ENCODE measurements at regions not wholly inside any gene's neighbourhood (a gene's known extent, or its start where the extent isn't known, plus 50 kb on each side); places are given as distances from the start of the nearest gene placed in this dataset.

- Mint-ChIP-seq H3K36me3 (ENCODE audit: low read depth, unreplicated experiment) (no peaks in the 10 kb centered on the region), H3K4me1 (ENCODE audit: low read depth, unreplicated experiment) (no peaks in the 10 kb centered on the region), H3K4me3 (ENCODE audit: unreplicated experiment) (no peak overlapping the region), H3K27ac (ENCODE audit: unreplicated experiment) (no peak overlapping the region), H3K27me3 (ENCODE audit: low read depth, unreplicated experiment) (no peaks in the 10 kb centered on the region), H3K9me3 (ENCODE audit: unreplicated experiment) (no peaks in the 10 kb centered on the region)
- no peak for DNase-seq (ENCODE audit: low read depth)
- Histone ChIP-seq H3K27me3 (ENCODE audit: insufficient read depth, low read length) (no peaks in the 10 kb centered on the region), H2AFZ (ENCODE audit: low read depth, low read length) (no peak overlapping the region), H3K4me1 (ENCODE audit: insufficient read depth, low read length) (no peaks in the 10 kb centered on the region), H3K36me3 (ENCODE audit: insufficient read depth, low read length) (no peaks in the 10 kb centered on the region), H3K4me2 (ENCODE audit: low read length) (no peak overlapping the region), H3K27ac (ENCODE audit: low read depth, low read length) (no peak overlapping the region), H3K9ac (ENCODE audit: low read length) (no peak overlapping the region), H4K20me1 (ENCODE audit: insufficient read depth, low read length) (no peaks in the 10 kb centered on the region), H3K4me3 (ENCODE audit: insufficient read depth, low read depth, low read length) (no peak overlapping the region), H3K9me3 (ENCODE audit: insufficient read depth, low read depth, low read length) (no peaks in the 10 kb centered on the region), H3K79me2 (ENCODE audit: insufficient read depth, low read length) (no peaks in the 10 kb centered on the region)
- no peak for FAIRE-seq
- TF ChIP-seq CTCF (IDR thresholded peaks at IDR 0.05; ENCODE audit: insufficient read depth, low read depth, low read length) = no peak
- no peak for TF ChIP-seq EZH2 (IDR thresholded peaks at IDR 0.05; ENCODE audit: insufficient read depth, low read length)
These were observed 386.8 kb downstream of the ANKRD50 start for GRCh38 chr4:124325690-124326089.

- FAIRE-seq = no peak
- H3K4me1 ChIP-seq (ENCODE audit: insufficient read depth, low read length) = no peaks in the 10 kb centered on the region
These were observed 383.4 kb downstream of the ANKRD50 start for GRCh38 chr4:124329134-124329533.

More at GRCh38 chr4:124329134-124329533, 383.4 kb downstream of the ANKRD50 start:
- H4K20me1 ChIP-seq (ENCODE audit: insufficient read depth, low read length) = no peaks in the 10 kb centered on the region
- no peaks in the 10 kb centered on the region for H3K36me3 ChIP-seq (ENCODE audit: insufficient read depth, low read length)
- TF ChIP-seq EZH2 (IDR thresholded peaks at IDR 0.05; ENCODE audit: insufficient read depth, low read length) (no peak), CTCF (IDR thresholded peaks at IDR 0.05; ENCODE audit: insufficient read depth, low read depth, low read length) (no peak)
- H3K4me3 ChIP-seq (ENCODE audit: insufficient read depth, low read depth, low read length) = no peak overlapping the region
- H3K4me2 ChIP-seq (ENCODE audit: low read length) = no peak overlapping the region
- no peak overlapping the region for H3K9ac ChIP-seq (ENCODE audit: low read length)
- H3K9me3 Mint-ChIP-seq (ENCODE audit: unreplicated experiment) = no peaks in the 10 kb centered on the region
- no peak overlapping the region for H3K4me3 Mint-ChIP-seq (ENCODE audit: unreplicated experiment)
- no peak overlapping the region for H2AFZ ChIP-seq (ENCODE audit: low read depth, low read length)
- H3K79me2 ChIP-seq (ENCODE audit: insufficient read depth, low read length) = no peaks in the 10 kb centered on the region
- no peak overlapping the region for H3K27ac ChIP-seq (ENCODE audit: low read depth, low read length)
- no peak overlapping the region for H3K27ac Mint-ChIP-seq (ENCODE audit: unreplicated experiment)
- H3K9me3 ChIP-seq (ENCODE audit: insufficient read depth, low read depth, low read length) = no peaks in the 10 kb centered on the region
- DNase-seq (ENCODE audit: low read depth) = no peak
- H3K27me3 Mint-ChIP-seq (ENCODE audit: low read depth, unreplicated experiment) = no peaks in the 10 kb centered on the region
- no peaks in the 10 kb centered on the region for H3K36me3 Mint-ChIP-seq (ENCODE audit: low read depth, unreplicated experiment)
- peaks cover under 1% of the 10 kb centered on the region for H3K4me1 Mint-ChIP-seq (ENCODE audit: low read depth, unreplicated experiment)
- no peaks in the 10 kb centered on the region for H3K27me3 ChIP-seq (ENCODE audit: insufficient read depth, low read length)
